Mesendoderm (in vitro differentiated cells): ENCODE measurements at regions not wholly inside any gene's neighbourhood (a gene's known extent, or its start where the extent isn't known, plus 50 kb on each side); places are given as distances from the start of the nearest gene placed in this dataset.

ENCODE experiments used
- DNase-seq: peaks from one replicate; pipeline ENCODE4 v3.0.0; 2013
- H2AK5ac ChIP-seq: 2 replicates; pipeline ENCODE4 v1.6.1; 2013; ENCODE audit warnings: low read length, inconsistent platforms
- H2BK120ac ChIP-seq: 2 replicates; pipeline ENCODE4 v1.6.1; 2013; ENCODE audit warnings: low read depth, mild to moderate bottlenecking, low read length, moderate library complexity, mixed read lengths
- H2BK15ac ChIP-seq: replicated peaks from 2 replicates; pipeline ENCODE4 v1.6.1; 2013; ENCODE audit warnings: low read depth, mild to moderate bottlenecking, moderate library complexity
- H2BK5ac ChIP-seq: 2 replicates; pipeline ENCODE4 v1.6.1; 2013; ENCODE audit warnings: low read length, inconsistent platforms
- H3K18ac ChIP-seq: 2 replicates; pipeline ENCODE4 v1.6.1; 2013; ENCODE audit warnings: mild to moderate bottlenecking, low read length, mixed read lengths
- H3K23ac ChIP-seq: one replicate; pipeline ENCODE4 v1.6.1; 2013; ENCODE audit warnings: low read length
- H3K27ac ChIP-seq: 2 replicates; pipeline ENCODE4 v1.5.1; 2013; ENCODE audit warnings: low read depth, mild to moderate bottlenecking, inconsistent platforms, low read length, moderate library complexity
- H3K27me3 ChIP-seq: 2 replicates; pipeline ENCODE4 v1.6.1; 2013; ENCODE audit warnings: low read length, control low read depth, mild to moderate bottlenecking, inconsistent platforms; ENCODE audit not compliant: insufficient read depth, poor library complexity
- H3K36me3 ChIP-seq: 2 replicates; pipeline ENCODE4 v1.6.1; 2013; ENCODE audit warnings: low read length, inconsistent platforms; ENCODE audit not compliant: control insufficient read depth, insufficient read depth
- H3K4ac ChIP-seq: one replicate; pipeline ENCODE4 v1.6.1; 2013; ENCODE audit warnings: low read depth, mild to moderate bottlenecking, low read length, moderate library complexity
- H3K4me1 ChIP-seq: 2 replicates; pipeline ENCODE4 v1.6.1; 2013; ENCODE audit warnings: low read depth, low read length, inconsistent platforms; ENCODE audit not compliant: control insufficient read depth
- H3K4me2 ChIP-seq: 2 replicates; pipeline ENCODE4 v1.6.1; 2013; ENCODE audit warnings: low read length
- H3K4me3 ChIP-seq: 2 replicates; pipeline ENCODE4 v1.5.1; 2013; ENCODE audit warnings: mild to moderate bottlenecking, low read length
- H3K56ac ChIP-seq: one replicate; pipeline ENCODE4 v1.6.1; 2013; ENCODE audit warnings: low read length
- H3K79me1 ChIP-seq: 2 replicates; pipeline ENCODE4 v1.6.1; 2013; ENCODE audit warnings: low read length, inconsistent platforms
- H3K79me2 ChIP-seq: 2 replicates; pipeline ENCODE4 v1.6.1; 2013; ENCODE audit warnings: mild to moderate bottlenecking, low read length; ENCODE audit not compliant: control insufficient read depth, insufficient read depth
- H3K9ac ChIP-seq: 2 replicates; pipeline ENCODE4 v1.6.1; 2013; ENCODE audit warnings: low read length, inconsistent platforms
- H4K5ac ChIP-seq: one replicate; pipeline ENCODE4 v1.6.1; 2013; ENCODE audit warnings: low read length
- H4K8ac ChIP-seq: one replicate; pipeline ENCODE4 v1.6.1; 2013; ENCODE audit warnings: low read depth, mild to moderate bottlenecking, control low read depth, low read length, moderate library complexity
- WGBS: extraction: QIAGEN DNeasy Blood & Tissue Kit; methylation state at CpG from one replicate; pipeline ENCODE4 v1.1.7; 2013; ENCODE audit warnings: low lambda C conversion rate, missing lambda C conversion rate; ENCODE audit not compliant: insufficient coverage; ENCODE audit errors: extremely low coverage; 5-methylcytosine and 5-hydroxymethylcytosine counted together

GRCh38 chr17:6018788-6019187 is 51.4 kb upstream of the WSCD1 start:
- no peaks in the 10 kb centered on the region for H3K27me3 ChIP-seq
- DNase-seq = peak; percentile 57
- peaks cover 3% of the 10 kb centered on the region for H3K4me1 ChIP-seq
- no peak overlapping the region for H3K18ac ChIP-seq
- no peak overlapping the region for H2BK5ac ChIP-seq
- H3K4me2 ChIP-seq = no peak overlapping the region
- H3K79me2 ChIP-seq = no peaks in the 10 kb centered on the region
- no peak overlapping the region for H2BK15ac ChIP-seq
- H3K23ac ChIP-seq = no peak overlapping the region
- no peak overlapping the region for H4K5ac ChIP-seq
- no peak overlapping the region for H3K56ac ChIP-seq
- H3K4ac ChIP-seq = no peak overlapping the region
- H4K8ac ChIP-seq = no peak overlapping the region
- H2BK120ac ChIP-seq = no peak overlapping the region
- no peaks in the 10 kb centered on the region for H3K36me3 ChIP-seq
- no peak overlapping the region for H3K27ac ChIP-seq
- no peak overlapping the region for H3K4me3 ChIP-seq
- no peaks in the 10 kb centered on the region for H3K79me1 ChIP-seq
- no peak overlapping the region for H3K9ac ChIP-seq
- no CpG with 5 or more reads among the region's 1 CpG for WGBS
- no peak overlapping the region for H2AK5ac ChIP-seq

- H3K56ac ChIP-seq = no peak overlapping the region
- no peak overlapping the region for H3K27ac ChIP-seq
- H4K5ac ChIP-seq = no peak overlapping the region
- H2BK120ac ChIP-seq = no peak overlapping the region
- H3K9ac ChIP-seq = no peak overlapping the region
- no peaks in the 10 kb centered on the region for H3K79me2 ChIP-seq
- H3K79me1 ChIP-seq = no peaks in the 10 kb centered on the region
- no peaks in the 10 kb centered on the region for H3K36me3 ChIP-seq
- H3K18ac ChIP-seq = no peak overlapping the region
- WGBS = no CpG with 5 or more reads among the region's 6 CpGs
- H4K8ac ChIP-seq = no peak overlapping the region
- no peaks in the 10 kb centered on the region for H3K27me3 ChIP-seq
- no peak overlapping the region for H2BK15ac ChIP-seq
- no peak overlapping the region for H3K4me3 ChIP-seq
- no peak overlapping the region for H3K4ac ChIP-seq
- H2BK5ac ChIP-seq = no peak overlapping the region
- peaks cover 3% of the 10 kb centered on the region for H3K4me1 ChIP-seq
- no peak overlapping the region for H3K4me2 ChIP-seq
- H3K23ac ChIP-seq = no peak overlapping the region
- H2AK5ac ChIP-seq = no peak overlapping the region
- DNase-seq = no peak
Observed at GRCh38 chr17:6019959-6020358, 50.2 kb upstream of the WSCD1 start.

DNA sequence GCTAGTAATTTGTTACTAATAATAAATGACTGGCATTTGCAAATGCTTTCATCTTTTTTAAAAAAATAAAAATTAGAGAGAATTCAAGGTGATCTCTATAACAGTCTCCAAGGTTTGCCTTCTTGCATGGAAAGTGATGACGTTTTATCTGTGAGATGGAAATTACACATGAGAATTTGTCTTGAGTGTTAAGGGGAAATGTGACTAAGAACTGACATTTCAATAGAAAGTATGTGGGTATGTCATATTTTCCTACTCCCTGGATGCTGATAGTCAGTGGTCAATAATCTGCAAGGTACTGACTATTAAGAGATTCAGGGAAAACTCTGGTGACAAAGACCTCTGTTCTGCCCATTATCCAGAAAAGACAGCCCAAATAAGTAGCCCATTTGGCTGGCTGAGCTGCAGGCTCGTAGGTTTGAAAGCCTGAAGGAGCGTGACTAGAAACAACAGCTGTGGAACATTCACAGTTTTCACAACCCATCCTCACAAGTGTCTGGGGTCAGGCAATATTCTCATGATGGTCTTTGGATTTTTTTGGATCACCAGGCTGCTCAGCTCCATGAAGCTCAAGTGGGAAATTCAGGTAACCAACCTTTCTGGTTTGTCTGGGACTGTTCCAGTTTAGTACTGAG is 49.7 kb upstream of the WSCD1 start:
- H3K27ac ChIP-seq = no peak overlapping the region

More for the DNA sequence above, 49.7 kb upstream of the WSCD1 start:
- Histone ChIP-seq H3K56ac (no peak overlapping the region), H3K27me3 (no peaks in the 10 kb centered on the region), H4K5ac (no peak overlapping the region), H2BK15ac (no peak overlapping the region), H3K9ac (no peak overlapping the region), H3K36me3 (no peaks in the 10 kb centered on the region), H3K4me1 (peaks cover 3% of the 10 kb centered on the region), H3K23ac (no peak overlapping the region), H3K4me3 (no peak overlapping the region), H3K79me2 (no peaks in the 10 kb centered on the region), H3K4ac (no peak overlapping the region), H2BK120ac (no peak overlapping the region), H3K18ac (no peak overlapping the region), H2AK5ac (no peak overlapping the region), H3K4me2 (no peak overlapping the region), H2BK5ac (no peak overlapping the region), H4K8ac (no peak overlapping the region), H3K79me1 (no peaks in the 10 kb centered on the region)
- DNase-seq = no peak
- no CpG with 5 or more reads among the region's 3 CpGs for WGBS
